Renal cortical epithelial cell (primary cell): ENCODE measurements at regions not wholly inside any gene's neighbourhood (a gene's known extent, or its start where the extent isn't known, plus 50 kb on each side); places are given as distances from the start of the nearest gene placed in this dataset.

ENCODE experiments used
- DNase-seq: peaks from one replicate; pipeline ENCODE4 v3.0.0-alpha.2; 2011; ENCODE audit warnings: low read depth

DNA sequence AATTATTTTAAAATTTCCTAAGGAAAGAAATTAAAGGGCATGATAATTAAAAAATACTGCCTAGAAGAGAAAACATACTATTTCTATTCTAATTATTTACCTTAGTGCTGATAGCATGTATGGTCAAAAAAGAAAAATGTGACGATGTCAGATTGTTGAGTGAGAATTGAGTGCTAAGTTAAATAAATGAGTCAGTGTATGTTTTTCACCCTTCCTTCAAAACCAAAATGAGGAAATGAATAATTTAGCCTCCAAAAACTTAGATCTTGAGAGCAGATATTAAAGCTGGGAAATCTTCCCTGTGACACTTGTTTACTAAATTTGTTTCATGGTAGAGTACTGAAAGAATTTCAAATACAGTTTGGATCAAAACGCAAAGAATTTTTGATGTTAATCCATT is 58.6 kb upstream of the NYAP2 start:
- DNase-seq, result no peak

DNA sequence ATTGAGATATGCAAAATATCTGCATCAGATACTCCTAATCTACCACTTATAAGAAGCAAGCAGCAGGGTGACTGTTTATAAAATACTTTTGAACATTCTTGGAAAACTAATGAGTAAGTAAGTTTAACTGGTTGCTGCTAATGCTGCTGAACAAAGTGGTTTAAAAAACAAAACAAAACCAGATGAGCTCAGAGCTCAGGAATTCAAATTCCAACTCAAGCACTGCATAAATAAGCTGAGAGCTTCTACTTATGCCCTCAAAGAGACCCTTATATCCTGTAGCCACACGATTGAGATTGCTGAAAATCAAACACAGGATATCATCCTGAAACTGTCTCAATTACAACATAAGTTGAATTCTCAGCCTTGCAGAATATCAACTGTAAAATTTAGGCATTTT is 62.3 kb upstream of the NYAP2 start:
- DNase-seq, result peak; percentile 88

DNA sequence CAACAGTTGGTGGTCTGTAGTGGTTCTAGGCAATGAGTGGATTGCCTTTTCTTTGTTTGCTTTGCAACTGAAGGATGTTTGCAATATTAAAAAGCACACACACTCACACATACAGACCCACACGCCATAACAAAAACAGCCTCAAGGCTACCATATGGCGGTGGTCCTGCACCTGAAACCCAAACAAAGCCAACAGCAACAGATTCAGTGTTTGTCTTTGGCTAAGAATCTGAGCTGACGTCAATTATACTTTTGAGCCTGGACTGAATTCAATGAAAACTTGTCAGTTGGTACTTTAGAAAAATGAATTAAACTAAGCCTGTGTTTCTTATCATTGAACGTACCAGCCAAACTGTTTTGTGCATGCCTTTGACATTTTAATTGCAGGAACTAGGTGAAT is 65.0 kb upstream of the NYAP2 start:
- no peak for DNase-seq

DNA sequence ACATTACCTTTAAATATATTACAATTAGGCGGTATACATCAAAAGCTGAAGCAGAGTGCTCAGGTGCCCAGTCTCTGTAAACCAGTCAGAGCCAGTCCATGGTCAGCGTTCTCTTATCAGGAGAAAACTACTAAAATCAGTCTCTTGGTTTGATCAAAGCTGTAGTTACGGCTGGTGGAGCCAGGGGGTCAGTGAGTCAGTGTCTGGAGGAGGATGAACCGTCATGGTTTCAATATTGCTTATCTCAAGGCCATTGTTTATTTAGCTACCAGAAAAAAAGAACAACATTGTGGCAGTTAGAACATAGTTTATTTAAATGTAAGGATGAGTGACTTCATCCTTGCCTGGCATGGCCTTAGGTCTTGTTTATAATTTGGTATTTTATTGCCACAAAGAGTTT is 71.3 kb upstream of the NYAP2 start:
- DNase-seq, result peak; percentile 26

DNA sequence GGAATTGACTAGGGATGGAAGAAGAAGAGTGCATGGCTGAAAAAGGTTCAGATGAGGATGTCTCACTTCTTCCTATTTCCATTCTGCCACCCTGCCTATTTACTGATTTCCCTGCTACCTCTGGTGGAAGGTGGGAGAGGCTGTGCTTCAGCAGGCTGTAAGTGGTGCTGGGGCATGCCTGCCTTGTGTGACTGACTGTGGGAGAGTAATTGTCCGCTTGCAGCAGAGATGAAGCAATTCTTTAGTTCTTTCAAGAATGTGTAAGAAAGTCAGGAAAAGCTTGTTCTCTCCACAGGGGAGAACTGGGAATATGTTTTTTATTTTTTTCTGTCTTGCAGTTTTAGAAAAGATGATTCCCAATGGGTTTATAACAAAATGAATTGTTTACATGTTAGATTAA is 72.5 kb upstream of the NYAP2 start:
- DNase-seq, result no peak

DNA sequence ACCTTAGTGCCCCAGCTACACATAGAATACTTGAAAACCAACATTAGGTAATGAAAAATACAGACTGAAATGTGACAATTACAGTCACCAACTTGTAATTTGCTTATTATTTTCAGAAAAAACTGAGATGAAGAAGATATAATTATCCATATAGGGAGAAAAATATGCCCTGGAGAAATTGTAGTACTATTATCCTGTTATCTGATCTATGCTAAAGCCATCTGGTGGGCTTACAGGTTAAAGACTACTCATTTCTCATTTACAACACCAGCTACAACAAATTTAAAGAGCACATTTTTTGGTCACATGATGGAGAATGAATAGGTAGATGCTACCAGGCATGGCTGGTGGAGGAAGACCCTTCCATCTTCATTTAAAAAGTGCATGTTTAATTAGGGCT is 79.6 kb upstream of the NYAP2 start:
- no peak for DNase-seq

DNA sequence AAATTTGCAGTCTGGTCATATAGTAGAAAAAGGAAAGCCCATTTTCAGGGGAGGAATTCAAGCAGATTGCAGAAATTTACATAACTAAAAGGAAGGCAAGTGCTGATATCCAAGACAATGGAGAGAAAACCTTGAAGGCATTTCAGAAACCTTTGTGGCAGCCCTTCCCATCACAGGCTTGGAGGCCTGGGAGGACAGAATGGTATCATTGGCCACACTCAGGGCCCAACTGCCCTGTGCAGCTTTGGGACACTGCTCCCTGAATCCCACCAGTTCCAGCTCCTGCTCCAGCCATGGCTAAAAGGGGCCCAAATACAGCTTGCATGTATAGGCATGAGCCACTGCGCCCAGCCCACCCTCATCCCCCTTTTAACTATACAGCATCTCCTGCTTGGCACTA is 81.1 kb upstream of the NYAP2 start:
- DNase-seq, result no peak

DNA sequence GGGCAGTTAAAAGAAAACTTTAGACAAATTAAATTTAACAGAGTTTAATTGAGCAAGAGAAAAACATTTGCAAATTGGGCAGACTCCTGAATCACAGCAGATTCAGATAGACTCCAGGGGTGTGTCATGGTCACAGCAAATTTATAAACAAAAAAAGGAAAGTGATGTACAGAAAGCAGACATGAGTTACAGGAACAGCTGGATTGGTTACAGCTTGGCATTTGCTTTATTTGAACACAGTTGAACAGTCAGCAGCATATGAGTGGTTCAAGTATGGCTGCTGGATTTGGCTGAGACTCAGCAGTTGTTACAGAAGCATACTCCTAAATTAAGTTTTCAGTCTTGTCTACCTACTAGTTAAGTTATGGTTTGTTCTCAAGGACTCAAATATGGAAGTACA is 82.3 kb upstream of the NYAP2 start:
- DNase-seq, result no peak

DNA sequence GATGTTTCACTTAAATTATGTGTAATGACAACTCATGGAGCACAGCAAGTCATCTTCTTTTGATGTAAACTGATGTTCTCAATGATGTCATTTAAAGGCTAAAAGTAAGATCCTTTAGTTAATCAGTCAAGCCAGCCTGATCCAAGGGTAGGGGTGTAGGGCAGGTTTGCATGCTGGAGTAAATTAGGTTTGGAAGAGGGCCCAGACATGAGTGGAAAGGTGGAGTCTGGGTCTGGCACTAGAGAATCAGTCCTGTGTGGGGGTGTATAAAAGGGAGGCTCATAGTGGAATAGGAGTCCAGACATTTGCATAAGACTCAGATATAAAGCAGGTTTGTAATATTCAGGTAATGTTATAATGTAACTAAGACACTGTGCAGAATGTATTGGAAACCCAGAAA is 88.8 kb upstream of the NYAP2 start:
- no peak for DNase-seq

DNA sequence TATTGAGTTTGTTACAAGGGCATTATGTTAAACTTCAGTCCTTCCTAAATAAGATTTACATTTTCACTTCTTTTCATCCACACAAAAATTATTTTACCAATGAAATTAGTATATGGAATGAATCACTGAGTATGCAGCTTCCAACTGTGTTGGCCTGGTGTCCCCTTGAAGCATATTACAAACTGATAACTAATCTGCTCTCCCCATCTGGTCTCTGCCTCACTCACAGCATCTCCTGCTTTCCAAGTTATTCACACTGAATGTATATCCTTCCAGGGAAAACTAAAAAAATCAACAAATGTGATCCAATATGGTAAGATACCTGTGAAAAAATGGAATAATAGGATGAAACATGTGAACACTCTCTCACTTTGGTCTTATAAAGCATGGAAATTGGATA is 90.0 kb upstream of the NYAP2 start:
- no peak for DNase-seq

DNA sequence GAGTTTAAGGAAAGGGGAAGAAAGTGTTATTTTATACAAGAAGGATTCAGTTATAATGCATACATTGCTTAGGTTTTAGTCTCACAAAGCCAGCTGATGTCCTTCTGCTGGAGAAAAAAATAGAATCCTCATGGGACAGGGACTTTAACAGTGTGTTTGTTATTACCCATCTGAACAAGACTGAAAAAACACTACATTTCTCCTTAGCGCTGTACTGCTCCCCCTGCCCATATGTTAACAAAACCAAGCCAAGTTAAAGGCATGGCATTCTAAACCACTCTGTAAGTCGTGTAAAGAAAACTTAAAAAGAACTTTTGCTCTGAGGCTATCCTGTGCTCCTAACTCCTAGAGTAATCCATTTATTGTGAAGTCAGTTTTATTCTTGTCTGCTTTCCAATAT is 102.6 kb upstream of the NYAP2 start:
- DNase-seq, result no peak

DNA sequence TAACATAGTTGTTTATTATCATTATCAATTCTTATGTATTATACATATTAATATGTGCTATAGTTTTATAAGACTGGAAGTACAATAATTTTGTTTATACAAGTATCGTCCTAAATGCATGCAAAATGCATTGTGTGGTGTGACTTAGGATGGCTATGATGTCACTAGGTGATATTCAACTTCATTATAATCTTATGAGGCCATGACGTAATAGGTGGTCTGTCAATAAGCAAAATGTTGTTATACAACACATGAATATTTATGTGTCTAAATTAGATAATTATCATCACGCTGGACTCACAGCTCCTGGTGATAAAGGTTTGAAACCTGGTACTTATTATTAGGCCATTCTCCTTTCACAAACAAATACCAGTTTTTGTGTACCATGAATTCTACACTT is 104.4 kb upstream of the NYAP2 start:
- DNase-seq, result no peak

DNA sequence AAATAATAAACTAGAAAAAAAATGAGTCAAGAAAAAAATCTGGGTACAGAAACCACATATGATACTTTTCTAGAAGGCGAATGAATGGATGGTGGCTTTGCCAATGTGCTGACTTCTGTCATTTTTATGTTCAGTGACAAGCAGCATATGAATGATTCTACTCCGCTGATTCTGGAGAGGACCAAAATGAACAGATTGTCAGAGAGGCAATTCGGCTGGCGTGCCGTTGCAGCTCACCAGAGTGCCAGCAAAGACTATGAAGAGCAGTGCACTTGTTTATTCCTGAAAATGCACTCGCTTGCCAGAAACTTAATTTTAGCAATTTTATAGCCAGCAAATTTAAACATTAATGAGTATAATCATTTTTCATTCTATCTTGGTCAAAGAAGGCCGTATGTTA is 105.9 kb upstream of the NYAP2 start:
- DNase-seq, result no peak

DNA sequence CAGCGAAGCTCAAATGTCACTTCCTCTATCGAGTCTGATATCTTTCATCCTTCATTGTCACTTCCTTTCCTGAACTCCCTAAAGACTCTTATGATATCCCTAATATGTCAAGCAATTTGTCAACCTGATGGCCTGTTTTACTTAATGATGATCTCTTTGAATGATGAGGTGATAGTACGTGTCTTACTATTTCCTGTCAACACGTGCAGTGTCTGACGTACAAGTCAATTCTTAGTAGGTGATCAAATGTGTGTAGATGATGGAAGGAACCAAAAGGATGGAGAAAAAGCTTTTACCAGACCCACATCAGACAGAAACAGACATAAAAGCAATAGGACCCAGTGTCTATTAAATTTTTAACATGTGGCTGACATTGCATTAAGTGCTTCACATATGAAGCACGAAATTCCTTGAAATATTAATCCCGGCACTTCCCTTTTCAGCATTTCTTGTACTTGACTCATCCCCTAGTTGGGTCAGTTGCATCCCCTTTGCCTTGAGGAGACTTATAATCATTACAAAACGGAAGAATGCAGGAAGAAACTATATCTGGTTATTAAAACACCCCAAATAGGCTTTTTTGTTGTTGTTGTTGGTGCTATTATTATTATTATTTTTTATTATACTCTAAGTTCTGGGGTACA is 108.6 kb upstream of the NYAP2 start:
- DNase-seq, result no peak

DNA sequence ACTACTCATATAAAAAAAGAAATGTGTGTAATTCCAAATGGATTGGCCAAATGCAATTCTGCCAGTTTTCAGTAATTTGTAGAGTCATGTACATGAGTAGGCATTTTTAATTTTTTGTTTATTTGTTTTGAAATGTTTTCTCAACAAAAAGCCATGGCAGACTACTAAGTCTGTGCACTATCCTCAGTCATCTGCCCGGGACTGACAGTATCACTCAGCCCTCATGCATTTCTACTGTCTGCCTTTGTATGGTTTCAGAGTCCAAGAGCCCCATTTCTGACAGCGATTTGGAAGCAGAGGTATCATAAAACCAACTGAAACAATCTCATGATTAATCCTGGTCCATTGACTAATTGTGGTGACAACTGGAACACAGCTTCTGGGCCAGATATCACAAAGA is 109.9 kb upstream of the NYAP2 start:
- no peak for DNase-seq

DNA sequence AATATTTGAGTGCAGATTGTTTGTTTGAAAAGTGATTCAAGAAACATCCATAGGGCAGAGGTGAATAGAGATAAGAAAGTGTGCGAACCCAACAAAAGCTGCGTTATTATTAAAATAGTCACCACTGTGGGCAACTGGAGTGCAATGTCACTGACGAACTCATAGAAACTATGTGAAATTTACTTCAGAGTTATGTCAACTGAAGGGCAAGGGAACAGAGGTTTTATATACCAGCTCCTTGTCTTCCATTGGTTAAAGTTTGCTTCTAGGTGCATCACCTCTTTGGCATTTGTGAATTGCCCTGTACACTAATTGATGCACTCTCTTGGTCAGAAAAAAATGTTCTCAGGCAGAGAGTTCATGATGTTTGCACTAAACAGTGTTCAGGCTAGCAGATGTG is 110.5 kb upstream of the NYAP2 start:
- peak; percentile 2 for DNase-seq

DNA sequence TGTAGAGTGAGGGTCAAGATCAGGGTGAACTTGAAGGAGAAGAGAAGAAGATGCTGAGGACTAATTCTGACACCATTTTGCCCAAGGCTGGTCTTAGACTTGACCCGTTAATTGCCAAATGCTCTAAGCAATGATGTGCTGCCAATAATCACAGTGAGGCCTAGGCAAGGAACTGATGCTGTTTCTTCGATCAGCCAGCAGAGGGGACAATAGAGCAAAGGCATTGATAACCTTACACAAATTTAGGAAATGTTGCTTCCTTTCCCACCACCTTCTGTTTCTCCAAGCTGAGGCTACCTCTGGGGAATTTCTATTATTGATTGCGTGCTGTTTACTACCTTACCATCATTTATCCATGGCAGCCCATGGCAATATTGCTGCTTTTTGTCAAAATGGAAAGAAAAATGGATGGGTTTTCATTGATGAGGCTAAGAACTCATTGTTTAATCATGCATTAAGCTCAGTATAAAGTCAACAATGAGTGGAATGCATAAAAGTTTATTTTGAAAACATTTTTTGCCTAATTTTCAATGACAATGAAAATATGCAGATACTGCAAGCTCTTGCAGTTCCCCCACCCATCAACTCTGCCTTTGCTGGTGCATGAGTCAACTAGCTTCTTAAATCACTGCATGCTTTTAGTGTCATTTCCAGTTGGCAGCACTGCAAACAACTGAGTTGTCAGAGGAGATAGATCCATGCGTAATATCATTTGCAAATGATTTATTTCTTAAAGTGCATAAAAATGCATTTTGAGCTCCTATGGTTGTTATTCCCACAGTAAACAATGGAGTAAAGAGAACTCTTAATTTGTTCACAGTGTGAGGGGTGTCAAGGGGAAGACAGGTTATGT is 116.4 kb upstream of the NYAP2 start:
- DNase-seq, result peak; percentile 35

DNA sequence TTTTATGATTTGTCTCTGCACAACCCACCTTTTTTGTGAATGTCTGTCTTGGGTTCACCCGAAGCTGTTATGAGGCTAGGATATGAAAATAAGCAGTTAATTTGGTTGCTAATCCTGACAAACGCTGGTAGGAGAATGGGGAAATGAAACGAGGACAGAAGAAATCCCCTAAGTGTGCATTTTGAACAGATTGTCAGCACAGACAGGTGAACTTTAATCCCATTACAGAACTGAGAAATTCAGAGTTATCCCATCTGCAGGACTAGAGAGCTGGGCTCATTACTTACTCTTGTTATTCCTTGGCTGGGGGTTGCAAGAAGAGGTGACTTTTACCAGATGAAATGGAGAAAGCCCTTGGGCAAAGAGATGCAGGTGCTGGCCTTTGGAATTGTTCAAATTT is 123.3 kb upstream of the NYAP2 start:
- DNase-seq, result no peak

DNA sequence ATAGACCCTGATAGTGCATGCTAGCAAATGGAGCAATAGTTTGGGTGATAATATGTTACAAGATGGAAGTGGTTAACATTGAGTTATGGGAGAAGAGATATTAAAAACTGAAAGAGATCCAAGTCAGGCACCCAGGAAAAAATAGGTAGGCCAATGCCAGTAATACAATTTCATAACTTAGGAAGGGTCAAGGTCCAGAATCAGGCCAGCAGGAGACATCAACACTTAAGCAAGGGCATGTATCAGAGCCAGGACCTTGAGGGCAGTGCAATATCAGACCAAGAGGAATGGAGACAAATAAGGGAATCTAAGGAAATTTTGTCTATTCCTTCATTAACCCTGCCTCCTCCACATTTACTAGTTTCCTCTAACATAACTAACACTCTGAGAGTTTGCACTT is 124.1 kb upstream of the NYAP2 start:
- no peak for DNase-seq

DNA sequence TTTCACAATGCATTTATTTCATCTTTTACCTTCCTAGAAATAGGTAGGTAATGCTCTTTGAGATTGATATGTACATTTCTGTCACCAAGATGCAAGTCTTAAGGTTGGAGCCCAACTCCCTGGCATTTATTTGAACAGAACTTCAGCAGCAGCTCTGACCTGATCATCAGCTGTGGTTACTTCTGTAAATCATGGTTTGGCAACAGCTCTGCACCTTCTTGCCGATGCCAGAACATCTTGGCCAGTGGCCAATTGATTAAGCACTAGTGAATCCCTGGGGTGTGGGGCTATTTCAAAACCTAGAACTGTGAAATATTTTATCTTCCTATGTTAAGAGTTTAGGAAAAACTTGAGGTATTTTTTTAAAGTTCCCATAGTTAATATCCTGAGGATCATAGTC is 124.8 kb upstream of the NYAP2 start:
- DNase-seq, result peak; percentile 72

DNA sequence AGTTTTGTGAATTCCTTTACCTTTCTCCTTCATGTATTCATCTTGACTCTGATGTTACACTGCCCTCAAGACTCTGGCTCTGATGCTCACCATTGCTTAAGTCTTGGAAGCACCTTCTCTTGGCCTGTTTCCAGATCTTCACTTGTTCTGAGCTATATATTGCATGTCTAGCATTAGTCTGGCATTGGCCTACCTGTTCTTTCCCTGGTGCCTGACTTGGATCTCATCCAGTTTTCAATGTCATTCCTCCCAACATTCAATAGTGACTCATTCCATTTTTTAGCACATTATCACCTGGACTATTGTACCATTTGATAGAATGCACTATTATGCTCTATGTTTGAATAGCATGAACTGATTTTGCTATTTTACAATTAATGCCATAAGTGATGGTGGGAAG is 127.3 kb upstream of the NYAP2 start:
- no peak for DNase-seq

DNA sequence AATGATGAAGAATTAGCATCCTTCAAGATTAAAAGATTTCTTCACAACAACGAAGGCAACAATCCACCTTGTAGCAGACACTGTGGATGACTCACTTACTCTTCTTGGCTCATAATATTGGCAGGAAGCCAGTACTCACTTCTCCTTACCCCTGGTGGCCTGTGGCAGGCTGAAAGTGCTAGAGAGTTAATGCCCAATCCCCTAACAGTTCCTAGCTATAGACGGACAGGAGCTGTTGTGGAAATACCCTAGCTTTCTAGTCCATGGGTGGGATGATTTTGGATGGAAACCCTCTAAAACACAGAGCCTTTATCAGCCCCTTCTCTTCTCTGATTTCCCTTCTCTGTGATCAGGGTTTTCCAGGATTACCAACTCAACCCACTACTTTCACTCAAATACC is 128.6 kb upstream of the NYAP2 start:
- peak; percentile 84 for DNase-seq

DNA sequence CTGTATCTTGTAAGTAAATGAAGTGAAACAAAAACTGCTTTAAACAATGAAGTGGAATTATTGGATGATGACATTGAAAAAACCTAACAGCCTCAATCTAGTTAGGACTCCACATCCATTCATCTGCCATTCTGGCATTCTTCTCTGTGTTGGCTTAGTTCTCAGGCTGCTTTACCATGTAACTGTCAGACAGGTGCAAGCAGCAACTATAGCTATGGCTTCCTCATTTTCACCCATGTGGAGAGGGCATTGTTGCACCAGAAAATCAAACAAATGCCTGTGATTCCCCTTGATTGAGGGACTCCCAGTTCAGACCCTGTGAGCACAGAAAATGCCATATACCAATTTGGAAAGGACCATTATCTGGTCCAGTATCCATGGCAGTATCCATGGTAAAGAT is 129.5 kb upstream of the NYAP2 start:
- no peak for DNase-seq

DNA sequence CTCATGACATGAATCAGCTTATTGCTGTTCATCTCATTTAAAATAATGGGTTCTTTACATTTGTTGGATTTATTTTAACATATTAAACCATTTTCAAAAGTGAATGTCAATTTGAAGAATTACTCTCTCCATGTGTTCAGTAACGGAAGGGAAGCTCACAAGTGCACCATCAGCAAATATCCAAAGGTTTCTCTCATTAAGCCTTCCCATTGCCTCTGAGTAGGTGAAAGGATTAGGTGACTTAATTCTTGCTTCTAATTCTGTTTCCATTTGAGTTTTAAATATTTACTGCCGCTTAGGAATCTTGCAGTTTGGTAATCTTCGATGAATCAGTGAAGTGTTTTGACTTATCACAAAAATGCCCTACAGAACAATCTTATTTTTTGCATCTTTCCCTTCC is 145.1 kb upstream of the NYAP2 start:
- DNase-seq, result no peak
